HG03575 (cell line): ENCODE measurements at regions not wholly inside any gene's neighbourhood (a gene's known extent, or its start where the extent isn't known, plus 50 kb on each side); places are given as distances from the start of the nearest gene placed in this dataset.
"Not testable (repeated sequence)": the region's sequence is repeated elsewhere in the genome, so short reads cannot be mapped to it uniquely, and the experiment has no call there.

Experiments used
- ATAC-seq: cut with Tn5 transposase; IDR thresholded peaks from one replicate; pipeline ENCODE4 v1.9.1; 2021; ENCODE audit not compliant: unreplicated experiment, insufficient number of reproducible peaks, low FRiP score; ENCODE audit errors: extremely low read depth

DNA sequence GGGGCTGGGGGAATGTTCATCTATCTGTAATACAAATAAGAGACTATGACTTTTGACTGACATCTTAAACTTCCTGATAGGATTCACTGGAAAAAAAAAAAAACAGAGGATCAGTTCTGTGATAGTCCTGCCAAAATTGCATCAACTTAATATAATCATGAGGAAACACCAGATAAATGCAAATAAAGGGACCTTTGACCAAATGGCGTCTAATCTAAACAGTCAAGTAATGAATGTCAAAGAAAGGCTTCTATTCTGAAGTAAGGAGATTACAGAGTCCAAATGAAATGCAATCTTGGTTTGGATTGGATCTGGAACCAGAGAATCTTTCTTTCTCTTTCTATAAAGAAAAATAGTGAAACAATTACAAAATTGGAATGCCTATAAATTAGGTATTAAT lies 513.4 kb downstream of the KCNT2 start:
- no peak for ATAC-seq

DNA sequence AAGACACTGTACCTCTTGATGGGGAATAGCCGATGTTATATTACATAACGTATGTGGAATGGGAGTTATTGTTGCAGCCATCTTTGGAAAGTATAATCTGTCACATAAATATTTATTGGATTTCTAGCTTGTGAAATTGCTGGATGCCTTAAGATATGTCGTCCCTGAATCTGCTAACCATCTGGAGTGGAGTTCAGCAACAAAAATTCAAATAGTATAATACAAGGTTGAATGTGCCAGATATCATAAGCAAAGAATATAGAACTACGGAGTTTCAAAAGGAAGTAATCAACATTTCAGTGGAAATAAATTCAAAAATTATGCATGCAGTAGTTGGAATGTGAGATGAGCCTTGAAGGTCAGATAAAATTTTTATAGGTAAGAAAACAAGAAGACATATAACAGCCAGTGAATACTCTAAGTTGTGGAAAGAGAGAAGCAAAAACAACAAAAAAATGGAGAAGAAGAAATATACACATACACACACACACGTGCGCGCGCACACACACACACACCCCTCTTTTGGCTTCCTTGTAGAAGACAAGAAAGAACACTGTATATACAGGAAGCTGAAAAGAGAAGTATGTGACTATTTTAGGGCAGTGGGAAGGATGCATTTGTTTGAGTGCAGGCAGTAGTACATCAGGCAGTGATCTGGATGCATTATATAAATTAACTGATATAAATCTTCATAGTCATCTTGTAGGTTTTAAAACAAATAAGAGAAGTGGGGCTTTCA lies 516.7 kb downstream of the KCNT2 start:
- ATAC-seq, result no peak

DNA sequence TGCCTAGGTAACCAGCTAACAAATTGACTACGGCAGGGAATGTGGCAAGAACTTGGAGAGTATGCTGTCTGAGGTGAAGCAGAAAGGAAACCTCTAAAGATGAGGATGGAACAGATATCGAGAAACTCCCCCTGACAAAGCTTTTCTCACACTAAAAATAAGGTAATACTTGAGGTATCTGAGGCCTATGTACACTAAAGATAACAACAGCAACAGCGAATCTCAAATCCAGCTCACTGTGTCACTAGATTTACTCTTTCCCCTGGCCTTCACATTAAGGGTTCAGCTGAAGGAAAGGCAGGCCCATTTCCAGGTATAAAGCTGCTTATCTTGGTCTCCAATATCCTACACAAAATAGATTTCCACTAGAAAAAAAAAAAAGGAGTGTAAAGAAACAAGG lies 518.0 kb downstream of the KCNT2 start:
- ATAC-seq, result no peak

DNA sequence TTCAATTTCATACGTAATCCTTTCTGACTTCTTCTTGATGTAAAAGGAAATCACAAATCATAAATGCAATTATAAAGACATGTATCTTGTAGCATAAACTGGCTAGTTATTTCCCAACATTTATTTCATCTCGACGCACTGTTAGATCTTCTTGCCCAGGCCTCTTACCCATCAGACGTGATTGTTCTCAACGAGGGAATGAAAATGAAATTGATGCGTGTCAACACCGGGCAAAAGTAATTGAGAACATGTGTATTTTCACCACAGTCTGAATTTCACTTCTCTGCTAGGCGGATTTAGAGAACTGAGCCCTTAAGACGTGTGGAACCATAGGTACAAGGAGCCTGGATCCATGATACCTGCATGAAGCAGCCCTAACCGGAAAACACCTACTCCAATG lies 519.7 kb downstream of the KCNT2 start:
- no peak for ATAC-seq

DNA sequence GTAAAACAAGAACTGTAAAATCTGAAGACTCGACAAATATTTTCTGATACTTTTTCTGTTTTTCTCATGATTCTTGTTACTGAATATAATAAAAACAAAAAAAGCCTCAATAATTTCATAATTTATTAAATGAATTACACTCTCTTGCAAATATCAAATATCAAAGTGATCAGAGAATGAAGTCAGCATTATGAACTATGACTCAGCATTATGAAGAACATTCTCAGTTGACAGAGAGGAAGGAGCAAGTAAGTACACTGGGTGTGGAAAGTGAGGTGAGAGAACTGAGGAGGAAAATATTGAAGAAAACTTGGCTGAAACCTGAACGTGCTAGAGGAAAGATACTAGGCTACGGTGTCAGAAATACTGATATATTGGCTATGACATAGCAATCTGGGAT lies 529.5 kb downstream of the KCNT2 start:
- no peak for ATAC-seq

DNA sequence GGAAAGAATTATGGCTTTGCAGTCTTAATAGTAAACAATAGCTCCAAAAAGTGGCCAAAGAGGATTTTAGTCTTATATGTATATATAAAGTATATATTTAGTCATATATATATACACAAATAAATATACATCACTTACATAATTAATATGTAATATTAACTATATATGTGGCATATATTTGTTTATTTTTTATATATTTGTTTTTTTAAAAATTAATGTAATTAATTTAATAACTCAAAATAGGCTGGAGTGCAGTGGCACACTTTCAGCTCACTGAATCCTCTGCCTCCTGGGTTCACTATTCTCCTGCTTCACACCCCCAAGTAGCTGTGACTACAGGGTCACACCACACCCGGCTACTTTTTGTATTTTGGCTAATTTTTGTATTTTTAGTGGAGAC lies 532.6 kb downstream of the KCNT2 start:
- ATAC-seq, result no peak

DNA sequence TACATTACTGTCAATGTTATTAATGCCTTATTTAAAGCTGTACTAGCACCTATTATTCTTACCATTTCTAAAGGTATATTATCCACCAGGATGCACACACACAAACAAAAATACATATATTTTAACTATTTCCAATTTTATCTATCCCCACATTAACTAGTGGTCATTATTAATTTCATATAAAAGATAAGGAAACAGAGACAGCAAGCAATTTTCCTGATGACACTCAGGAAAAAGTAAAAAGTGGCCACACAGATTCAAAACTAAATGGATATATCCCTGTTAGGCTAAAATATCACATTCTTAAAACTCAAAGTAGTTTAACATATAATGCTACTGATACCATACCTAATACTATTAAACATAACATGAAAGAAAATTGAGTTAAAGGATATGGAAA lies 534.1 kb downstream of the KCNT2 start:
- ATAC-seq, result no peak

DNA sequence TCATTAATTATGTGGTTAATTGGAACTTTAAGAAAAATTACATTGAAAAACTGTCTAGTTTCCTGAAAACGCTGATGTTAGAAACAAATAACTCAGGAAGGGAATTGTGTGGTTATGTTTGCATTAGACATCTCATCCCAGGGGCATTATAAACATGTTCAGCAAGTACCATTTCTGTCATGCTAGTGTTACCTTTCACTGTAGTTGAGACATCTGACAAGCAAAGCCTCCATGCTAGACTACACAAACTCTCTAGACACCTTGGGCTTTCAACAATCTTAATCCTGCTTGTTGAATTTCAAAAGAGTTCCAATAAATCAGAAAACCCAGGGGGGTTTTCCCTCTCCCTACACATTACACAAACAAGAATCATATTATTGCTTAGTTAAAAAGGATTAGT lies 536.8 kb downstream of the KCNT2 start:
- no peak for ATAC-seq

DNA sequence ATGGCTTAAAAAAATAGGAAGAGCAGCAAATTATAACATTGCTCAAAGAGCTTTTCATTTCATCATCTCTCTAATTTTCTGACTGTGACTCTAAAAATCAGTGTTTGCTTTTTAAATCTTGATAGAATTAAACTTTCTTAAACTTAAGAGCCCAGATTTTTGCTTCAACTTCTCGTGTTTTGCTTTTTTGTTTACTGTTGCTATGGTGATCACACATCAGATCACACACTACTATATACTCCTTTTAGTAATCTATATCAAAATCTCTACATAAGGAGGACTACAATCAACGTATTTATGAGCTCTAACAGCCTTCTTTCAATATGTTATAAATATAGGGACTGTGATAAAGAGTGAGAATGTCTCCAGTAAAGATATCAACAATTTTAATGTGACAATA lies 537.3 kb downstream of the KCNT2 start:
- ATAC-seq, result no peak

DNA sequence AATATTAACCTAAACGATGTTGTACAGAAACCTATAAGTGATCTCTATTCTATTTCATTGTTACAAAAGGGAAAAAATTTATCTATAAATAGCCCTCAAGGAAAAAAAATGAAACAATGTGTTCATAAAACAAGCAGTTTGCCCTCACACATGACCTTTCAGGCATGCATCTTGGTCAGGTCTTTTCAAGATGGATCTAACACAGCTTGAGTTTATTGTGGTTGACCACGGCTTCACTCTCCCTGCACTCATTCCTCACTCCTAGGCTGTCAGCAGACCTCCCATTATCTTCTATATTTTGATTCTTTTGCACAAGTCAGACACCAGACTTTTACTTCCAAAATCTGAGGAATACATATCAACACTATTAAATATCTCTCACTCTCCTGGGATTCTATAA lies 544.3 kb downstream of the KCNT2 start:
- ATAC-seq, result no peak

DNA sequence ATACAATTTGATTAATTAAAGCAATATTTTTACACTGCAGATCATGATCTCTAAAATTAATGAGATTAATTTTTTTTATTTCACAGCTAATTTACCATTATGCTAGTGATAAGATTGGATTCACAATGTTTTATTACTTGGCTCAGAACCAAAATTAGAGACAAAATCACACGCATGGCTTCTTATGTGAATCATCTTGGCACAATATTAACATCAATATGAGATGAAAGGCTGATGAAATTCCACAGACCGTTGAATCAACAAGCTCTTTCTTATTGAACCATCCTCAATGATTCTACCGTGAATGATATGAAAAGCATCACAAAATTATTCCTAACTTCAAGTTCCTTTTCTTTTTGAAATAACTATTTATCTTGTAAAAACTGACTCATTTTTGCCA lies 544.9 kb downstream of the KCNT2 start:
- no peak for ATAC-seq

DNA sequence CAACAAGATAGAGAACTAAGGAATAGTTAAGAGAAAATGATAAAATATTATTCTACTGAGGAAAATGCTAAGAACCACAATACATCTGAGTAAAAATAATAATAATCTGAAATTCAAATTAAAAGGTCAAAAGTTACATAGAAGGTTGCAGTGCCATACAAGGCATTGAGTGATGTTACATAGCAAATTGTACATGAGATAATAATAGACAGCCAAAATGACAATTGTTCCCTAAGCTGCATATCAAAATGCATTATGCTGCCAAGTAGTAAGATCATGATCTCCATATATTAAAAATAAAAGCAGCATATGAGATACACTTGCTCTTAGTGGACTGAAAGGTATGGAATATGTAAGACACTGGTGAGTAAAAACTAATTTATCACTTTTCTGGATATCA lies 547.7 kb downstream of the KCNT2 start:
- ATAC-seq, result no peak

DNA sequence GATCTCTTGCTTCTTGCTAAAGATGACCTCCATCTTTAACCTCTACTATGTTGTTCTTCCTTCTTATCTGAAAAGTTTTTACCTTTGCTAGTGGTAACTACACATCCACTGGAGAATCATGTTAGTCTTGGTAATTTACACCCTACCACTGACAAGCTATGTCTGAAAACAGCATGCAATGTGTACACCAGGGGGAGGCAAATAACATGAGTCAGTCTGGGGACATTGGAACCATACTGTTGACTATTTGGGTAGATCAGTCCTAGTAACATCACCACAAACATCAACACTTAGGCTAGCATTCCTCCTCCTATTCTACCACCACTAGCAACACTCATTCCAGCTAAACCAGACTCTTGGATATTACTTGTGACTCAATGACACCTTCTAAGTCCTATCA lies 549.0 kb downstream of the KCNT2 start:
- no peak for ATAC-seq

DNA sequence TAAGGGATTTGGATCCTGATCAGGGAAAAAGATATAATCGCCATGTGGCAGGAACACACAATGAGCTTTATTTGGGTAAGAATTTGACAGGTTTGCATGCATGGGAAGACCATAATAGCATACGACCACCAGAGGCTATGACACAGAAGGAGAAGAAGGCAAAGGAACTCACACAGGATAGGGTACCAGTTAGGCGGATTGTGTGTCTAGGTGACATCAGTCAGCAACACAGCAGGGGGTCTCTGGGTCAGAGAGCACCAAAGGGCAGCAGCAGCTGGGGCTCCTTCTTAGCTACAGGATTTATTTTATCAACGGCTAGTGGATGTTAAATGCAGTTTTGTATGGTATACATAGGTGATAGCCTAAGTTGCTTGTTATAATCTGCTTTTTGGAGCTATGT lies 551.3 kb downstream of the KCNT2 start:
- ATAC-seq, result no peak

DNA sequence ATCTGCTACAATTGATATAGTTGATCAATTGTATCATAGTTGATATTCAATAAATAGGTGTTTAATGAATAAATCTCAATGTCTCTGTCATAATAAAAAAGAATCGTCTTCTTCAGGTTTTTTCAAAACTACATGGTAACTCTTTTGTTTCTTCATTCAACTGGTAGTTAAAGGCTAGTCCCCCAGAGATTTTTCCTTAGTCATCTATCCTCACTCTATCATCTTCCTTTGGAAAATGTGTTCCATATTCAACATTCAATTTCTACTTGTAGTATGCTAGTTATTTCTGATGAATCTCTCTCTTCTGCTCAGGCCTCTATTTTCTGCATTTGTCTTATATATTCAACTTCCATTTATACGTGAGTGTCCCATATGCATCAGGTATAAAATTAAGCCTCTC lies 558.8 kb downstream of the KCNT2 start:
- ATAC-seq, result no peak

DNA sequence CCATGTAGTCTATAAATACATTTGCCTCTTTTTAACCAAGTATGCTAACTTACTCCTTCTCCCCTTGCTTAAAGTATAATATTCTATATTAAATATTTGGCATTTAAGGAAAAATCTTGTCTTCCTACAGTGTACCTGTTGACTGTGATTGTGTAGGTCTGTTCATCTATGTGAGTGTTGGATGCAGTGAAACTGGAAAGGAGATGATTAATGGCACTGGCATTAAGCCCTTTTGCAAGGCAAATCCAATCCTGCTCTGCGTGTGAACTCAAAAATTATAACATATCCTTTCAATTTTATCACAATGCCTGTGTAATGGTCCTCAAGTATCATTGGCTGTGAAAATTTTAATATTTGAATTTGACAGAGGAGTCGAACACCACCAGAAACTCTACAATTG lies 565.0 kb downstream of the KCNT2 start:
- no peak for ATAC-seq

DNA sequence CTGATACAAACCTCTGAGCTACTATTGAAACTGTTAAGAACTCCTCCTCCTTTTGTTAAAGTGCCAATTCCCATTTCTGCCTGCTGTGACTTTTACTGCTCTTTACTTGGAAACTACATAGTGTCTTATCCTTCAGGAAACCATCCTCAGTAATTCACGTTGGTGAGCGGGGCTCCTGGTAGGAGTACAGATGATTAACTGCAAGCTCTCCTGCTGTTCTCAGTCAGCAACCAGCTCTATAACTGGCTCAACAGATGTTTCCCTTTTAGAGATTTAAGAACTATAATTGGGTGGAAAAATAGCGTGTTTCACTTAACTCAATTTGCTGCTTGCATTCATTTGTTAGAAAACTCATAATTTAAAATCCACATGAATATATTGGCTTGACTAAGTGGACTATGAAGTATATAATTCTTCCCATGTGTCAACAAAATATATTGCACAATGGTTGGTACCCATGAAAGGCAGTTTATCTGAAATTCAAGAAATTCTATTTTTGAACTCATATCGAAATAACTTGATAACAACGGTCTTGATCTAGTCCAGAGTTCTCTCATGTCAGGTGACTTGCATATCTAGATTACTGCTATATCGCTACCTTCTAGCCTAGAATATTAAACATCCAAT lies 574.0 kb downstream of the KCNT2 start:
- ATAC-seq, result no peak

DNA sequence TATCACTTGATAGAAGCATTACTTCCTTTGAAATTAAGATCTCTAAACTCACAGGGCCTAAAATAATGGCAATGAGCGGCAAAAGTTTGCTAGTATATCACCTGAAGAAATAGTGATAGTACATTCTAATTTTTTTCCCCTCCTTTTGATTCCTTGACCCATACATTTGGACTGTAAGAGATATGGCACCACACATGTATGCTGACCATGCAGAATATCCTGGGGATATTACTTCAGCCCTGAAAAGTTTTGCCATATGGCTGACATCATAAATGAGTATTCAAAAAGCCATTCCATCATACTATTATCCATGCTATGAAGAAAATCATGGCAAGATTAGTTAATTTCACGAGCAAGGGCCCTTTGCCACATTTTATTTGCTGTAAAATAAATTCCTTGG lies 576.9 kb downstream of the KCNT2 start:
- not testable (repeated sequence) for ATAC-seq

DNA sequence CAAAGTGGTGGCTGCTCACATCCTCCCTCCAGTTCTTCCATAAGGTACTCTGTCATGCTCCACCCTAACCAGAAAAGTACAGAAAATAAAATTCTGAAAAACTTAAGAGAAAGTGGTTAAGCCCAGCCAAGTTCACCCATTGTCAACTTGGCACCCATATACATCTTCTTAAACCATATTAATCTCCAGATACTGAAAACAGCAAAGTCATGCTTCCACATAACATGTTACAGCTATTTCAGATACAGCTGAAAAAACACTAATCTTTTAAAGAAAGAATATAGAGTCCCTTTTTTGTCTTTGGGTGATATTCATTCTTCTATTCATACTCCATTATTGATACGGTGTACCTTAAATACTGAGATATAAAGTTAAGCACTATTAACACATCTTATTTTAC lies 577.8 kb downstream of the KCNT2 start:
- ATAC-seq, result no peak

DNA sequence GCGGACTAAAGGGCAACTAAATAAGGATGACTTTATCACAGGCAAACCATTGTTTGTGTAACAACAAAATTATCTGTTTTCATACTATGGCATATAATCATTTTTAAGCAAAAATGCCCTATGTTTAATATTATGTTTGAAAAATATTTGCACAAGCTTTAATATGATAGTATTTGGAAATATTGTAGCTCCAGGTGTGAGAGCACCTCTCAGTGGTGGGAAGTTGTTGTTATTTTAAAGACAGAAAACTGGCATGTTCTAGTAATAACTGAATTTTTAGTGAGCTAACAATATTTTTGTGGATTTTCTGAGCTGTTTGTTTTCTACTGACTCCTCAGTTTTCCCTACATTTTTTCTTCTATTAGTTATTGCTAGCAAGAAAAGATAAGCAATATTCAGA lies 578.8 kb downstream of the KCNT2 start:
- ATAC-seq, result no peak

DNA sequence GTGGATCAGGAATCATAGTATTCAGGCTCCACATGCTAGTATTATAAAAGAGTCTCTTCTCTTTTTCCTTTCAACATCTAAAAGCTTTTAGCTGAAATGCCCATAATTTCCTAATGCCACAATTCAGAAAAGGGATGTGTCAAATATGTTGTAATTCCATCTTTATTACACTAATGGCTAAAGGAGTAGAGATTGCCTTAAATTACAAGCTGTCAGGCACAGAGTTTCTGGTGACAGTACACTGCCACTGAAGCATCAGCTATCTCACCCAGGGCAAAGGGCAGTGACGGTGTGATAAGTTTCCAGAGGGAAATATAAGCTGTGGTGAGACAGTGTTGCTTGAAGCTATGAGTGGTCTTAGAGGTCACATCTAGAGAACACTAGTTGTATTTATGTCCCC lies 581.1 kb downstream of the KCNT2 start:
- ATAC-seq, result no peak
